CD4-positive, CD25-positive, alpha-beta regulatory T cell (primary cell): ENCODE measurements at regions not wholly inside any gene's neighbourhood (a gene's known extent, or its start where the extent isn't known, plus 50 kb on each side); places are given as distances from the start of the nearest gene placed in this dataset.

Experiments used
- ATAC-seq, 2 donors: fragments of 150-1000 bp; cut with Tn5 transposase; one replicate each; pipeline ENCODE4 v1.10.0; 2021; ENCODE audit warnings: low read depth in 2 of 2, moderate number of reproducible peaks in 2 of 2, moderate library complexity in 1 of 2
- DNase-seq, 3 donors: peaks; one replicate each; pipeline versions ENCODE4 v3.0.0 to v3.0.0-alpha.2; 2012 to 2022; ENCODE audit warnings: mixed read lengths in 1 of 3
- H3K27ac ChIP-seq: one replicate; pipeline ENCODE4 v1.7.0; 2013; ENCODE audit warnings: mild to moderate bottlenecking, low read length; ENCODE audit not compliant: insufficient read depth, poor library complexity, severe bottlenecking
- H3K27me3 ChIP-seq: one replicate; pipeline ENCODE4 v1.7.0; 2013; ENCODE audit warnings: low read length; ENCODE audit not compliant: control insufficient read depth, insufficient read depth
- H3K36me3 ChIP-seq: one replicate; pipeline ENCODE4 v1.7.0; 2013; ENCODE audit warnings: mild to moderate bottlenecking, low read length, moderate library complexity; ENCODE audit not compliant: control insufficient read depth, insufficient read depth
- H3K4me1 ChIP-seq: 2 replicates; pipeline ENCODE4 v1.7.0; 2013; ENCODE audit warnings: mild to moderate bottlenecking, low read length; ENCODE audit not compliant: insufficient read depth, control insufficient read depth, poor library complexity, severe bottlenecking
- H3K4me3 ChIP-seq: one replicate; pipeline ENCODE4 v1.7.0; 2013; ENCODE audit warnings: low read depth, mild to moderate bottlenecking, low read length, moderate library complexity
- H3K9me3 ChIP-seq, 2 experiments: 1 replicate in 1 of 2; 2 replicates in 1 of 2; pipeline ENCODE4 v1.7.0; 2013; ENCODE audit warnings: low read length in 2 of 2, mild to moderate bottlenecking in 1 of 2, moderate library complexity in 1 of 2; ENCODE audit not compliant: control insufficient read depth in 2 of 2
- H3K27ac Mint-ChIP-seq, 3 donors: one replicate each; pipeline ENCODE4 v1.8.0; 2020 to 2022; ENCODE audit warnings: mild to moderate bottlenecking in 3 of 3, mixed read lengths in 3 of 3, moderate library complexity in 2 of 3
- H3K27me3 Mint-ChIP-seq: one replicate; pipeline ENCODE4 v1.8.0; 2022; ENCODE audit warnings: mild to moderate bottlenecking, mixed read lengths
- H3K36me3 Mint-ChIP-seq: one replicate; pipeline ENCODE4 v1.8.0; 2020; ENCODE audit warnings: mixed read lengths
- H3K4me1 Mint-ChIP-seq, 4 donors: one replicate each; pipeline ENCODE4 v1.8.0; 2020 to 2022; ENCODE audit warnings: mixed read lengths in 4 of 4, mild to moderate bottlenecking in 1 of 4
- H3K4me3 Mint-ChIP-seq, 4 donors: one replicate each; pipeline ENCODE4 v1.8.0; 2020 to 2022; ENCODE audit warnings: mild to moderate bottlenecking in 4 of 4, mixed read lengths in 4 of 4, moderate library complexity in 3 of 4
- H3K9me3 Mint-ChIP-seq, 7 donors: one replicate each; pipeline ENCODE4 v1.8.0; 2020 to 2022; ENCODE audit warnings: mixed read lengths in 7 of 7, mild to moderate bottlenecking in 3 of 7, moderate library complexity in 2 of 7

DNA sequence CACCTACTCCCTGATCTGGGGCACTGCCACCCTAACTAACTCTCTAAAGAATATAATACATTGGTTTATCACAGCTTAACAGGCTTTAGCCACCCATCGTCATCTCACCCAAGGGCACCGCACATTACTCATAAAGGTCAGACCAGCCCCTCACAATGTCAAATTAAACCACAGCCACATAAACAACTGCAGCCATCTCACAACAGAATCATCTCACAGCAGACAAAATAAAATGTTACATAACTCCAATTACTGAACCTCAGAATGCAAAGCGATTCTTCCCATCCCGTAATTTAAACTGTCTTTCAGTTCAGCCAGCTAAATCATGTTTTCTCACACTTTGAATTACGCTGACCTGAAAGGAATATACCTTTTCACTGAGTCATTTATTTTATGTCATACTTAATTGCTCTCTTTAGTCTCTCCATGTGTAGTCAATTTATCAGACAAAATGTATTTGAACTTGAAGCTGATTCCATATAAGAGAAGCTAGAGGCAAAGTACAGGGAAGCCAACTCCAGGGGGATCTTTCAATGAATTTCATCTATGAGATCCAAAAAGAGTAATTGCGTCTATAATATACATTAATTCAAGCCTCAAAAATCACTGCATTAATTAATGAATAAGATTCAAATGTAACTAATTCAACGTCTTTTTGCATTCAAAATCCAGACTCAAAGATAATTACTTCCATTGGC, 96.9 kb upstream of the NEBL start:
- Mint-ChIP-seq H3K27me3 (no peaks in the 10 kb centered on the region), H3K27ac (no peak overlapping the region), H3K4me1 (no peaks in the 10 kb centered on the region), H3K9me3 (peaks cover 0 to 4% (median 0%) of the 10 kb centered on the region in 7 donors), H3K36me3 (no peaks in the 10 kb centered on the region), H3K4me3 (no peak overlapping the region)
- no peak overlapping the region for H3K4me3 ChIP-seq
- H3K27me3 ChIP-seq, result no peaks in the 10 kb centered on the region
- H3K4me1 ChIP-seq, result no peaks in the 10 kb centered on the region
- H3K9me3 ChIP-seq, result no peaks in the 10 kb centered on the region
- no peak for DNase-seq
- H3K27ac ChIP-seq, result no peak overlapping the region
- H3K36me3 ChIP-seq, result no peaks in the 10 kb centered on the region
- no peak for ATAC-seq

- no peak overlapping the region for H3K4me3 Mint-ChIP-seq
- Histone ChIP-seq H3K27me3 (no peaks in the 10 kb centered on the region), H3K36me3 (no peaks in the 10 kb centered on the region), H3K9me3 (no peaks in the 10 kb centered on the region), H3K27ac (no peak overlapping the region), H3K4me1 (no peaks in the 10 kb centered on the region), H3K4me3 (no peak overlapping the region)
- no peaks in the 10 kb centered on the region for H3K36me3 Mint-ChIP-seq
- no peak overlapping the region for H3K27ac Mint-ChIP-seq
- no peak for ATAC-seq
- H3K27me3 Mint-ChIP-seq, result no peaks in the 10 kb centered on the region
- peaks cover 0 to 4% (median 2%) of the 10 kb centered on the region in 7 donors for H3K9me3 Mint-ChIP-seq
- H3K4me1 Mint-ChIP-seq, result no peaks in the 10 kb centered on the region
- DNase-seq, result no peak
Observed at GRCh38 chr10:20993389-20993788, 96.3 kb upstream of the NEBL start.

DNA sequence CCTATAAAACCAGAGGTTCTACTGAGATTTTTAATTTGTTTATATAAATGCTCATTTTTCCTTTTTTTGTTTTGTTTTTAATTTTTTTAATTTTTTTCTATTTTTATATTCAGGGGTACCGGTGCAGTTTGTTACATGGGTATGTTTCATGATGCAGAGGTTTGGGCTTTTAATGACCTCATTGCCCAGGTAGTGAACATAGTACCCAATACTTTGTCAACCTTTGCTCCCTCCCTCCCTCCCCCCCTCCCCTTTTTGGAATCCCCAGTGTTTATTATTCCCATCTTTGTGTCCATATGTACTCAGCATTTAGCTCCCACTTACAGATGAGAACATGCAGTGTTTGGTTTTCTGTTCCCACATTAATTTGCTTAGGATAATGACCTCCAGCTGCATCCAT, 94.4 kb upstream of the NEBL start:
- Mint-ChIP-seq H3K4me1 (no peaks in the 10 kb centered on the region), H3K27ac (no peak overlapping the region), H3K4me3 (no peak overlapping the region)

DNA sequence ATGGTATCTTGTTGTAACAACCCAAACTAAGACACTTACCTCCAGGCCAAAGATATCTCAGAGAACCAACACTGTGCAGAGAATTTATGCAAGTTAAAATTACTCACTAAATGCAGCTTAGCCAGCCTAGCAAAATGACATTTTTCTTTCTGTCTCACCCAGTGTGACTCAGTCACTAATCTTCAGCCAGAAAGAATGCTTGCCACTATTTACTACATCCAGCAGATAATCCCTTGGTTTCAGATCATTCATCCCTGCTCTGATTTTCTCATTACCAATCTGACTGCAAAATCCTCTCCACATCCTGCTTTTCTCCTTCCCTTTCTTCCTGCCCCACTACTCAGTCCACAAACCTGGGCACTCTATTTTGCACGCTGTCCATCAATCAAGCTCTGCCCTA, 93.5 kb upstream of the NEBL start:
- Histone ChIP-seq H3K9me3 (no peaks in the 10 kb centered on the region), H3K4me3 (no peak overlapping the region), H3K4me1 (no peaks in the 10 kb centered on the region), H3K27ac (no peak overlapping the region), H3K27me3 (no peaks in the 10 kb centered on the region), H3K36me3 (no peaks in the 10 kb centered on the region)
- Mint-ChIP-seq H3K27me3 (no peaks in the 10 kb centered on the region), H3K4me1 (no peaks in the 10 kb centered on the region), H3K9me3 (peaks cover 0 to 5% (median 1%) of the 10 kb centered on the region in 7 donors), H3K27ac (no peak overlapping the region), H3K36me3 (no peaks in the 10 kb centered on the region), H3K4me3 (no peak overlapping the region)
- ATAC-seq (no peak), DNase-seq (no peak)

More for the DNA sequence above, 94.4 kb upstream of the NEBL start:
- Mint-ChIP-seq H3K36me3 (no peaks in the 10 kb centered on the region), H3K27me3 (no peaks in the 10 kb centered on the region), H3K9me3 (peaks cover 0 to 5% (median 3%) of the 10 kb centered on the region in 7 donors)
- no peaks in the 10 kb centered on the region for H3K9me3 ChIP-seq
- no peak overlapping the region for H3K4me3 ChIP-seq
- no peaks in the 10 kb centered on the region for H3K27me3 ChIP-seq
- H3K4me1 ChIP-seq, result no peaks in the 10 kb centered on the region
- no peak for ATAC-seq
- H3K36me3 ChIP-seq, result no peaks in the 10 kb centered on the region
- no peak for DNase-seq
- H3K27ac ChIP-seq, result no peak overlapping the region

- Mint-ChIP-seq H3K9me3 (peaks cover 0 to 5% (median 1%) of the 10 kb centered on the region in 7 donors), H3K27ac (peak overlapping the region in 1 of 3 donors; percentile 46), H3K4me3 (no peak overlapping the region), H3K27me3 (no peaks in the 10 kb centered on the region), H3K36me3 (no peaks in the 10 kb centered on the region), H3K4me1 (no peaks in the 10 kb centered on the region)
- Histone ChIP-seq H3K4me3 (no peak overlapping the region), H3K4me1 (no peaks in the 10 kb centered on the region), H3K9me3 (no peaks in the 10 kb centered on the region), H3K27me3 (no peaks in the 10 kb centered on the region), H3K36me3 (no peaks in the 10 kb centered on the region), H3K27ac (no peak overlapping the region)
- DNase-seq, result no peak
- ATAC-seq, result no peak
Observed at GRCh38 chr10:20988357-20988983, 91.4 kb upstream of the NEBL start.

DNA sequence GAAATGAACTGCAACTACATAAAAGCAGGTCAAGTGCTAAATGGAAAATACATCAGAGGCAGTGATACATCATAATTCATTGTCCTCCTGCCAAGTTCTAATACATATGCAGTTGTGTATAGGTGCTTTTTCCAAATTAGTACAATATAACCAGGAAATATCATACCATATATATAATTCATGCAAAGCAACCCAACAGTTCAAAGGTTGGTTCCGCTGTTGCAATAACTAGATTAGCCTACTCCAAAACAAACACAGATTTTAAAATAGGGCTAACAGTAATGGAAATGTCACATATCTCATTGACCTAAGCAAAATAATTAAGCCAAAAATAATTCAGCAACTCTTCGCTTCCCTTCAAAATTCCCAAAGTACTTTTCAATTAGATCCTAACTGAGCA, 88.9 kb upstream of the NEBL start:
- no peak overlapping the region for H3K27ac Mint-ChIP-seq
- Histone ChIP-seq H3K27me3 (no peaks in the 10 kb centered on the region), H3K27ac (no peak overlapping the region), H3K9me3 (no peaks in the 10 kb centered on the region), H3K4me1 (no peaks in the 10 kb centered on the region), H3K36me3 (no peaks in the 10 kb centered on the region), H3K4me3 (no peak overlapping the region)
- DNase-seq, result no peak
- H3K27me3 Mint-ChIP-seq, result no peaks in the 10 kb centered on the region
- no peak overlapping the region for H3K4me3 Mint-ChIP-seq
- H3K4me1 Mint-ChIP-seq, result no peaks in the 10 kb centered on the region
- no peaks in the 10 kb centered on the region for H3K36me3 Mint-ChIP-seq
- no peak for ATAC-seq
- H3K9me3 Mint-ChIP-seq, result peaks cover 0 to 5% (median 0%) of the 10 kb centered on the region in 7 donors

GRCh38 chr10:20984662-20985061, 87.6 kb upstream of the NEBL start:
- H3K27ac ChIP-seq, result no peak overlapping the region
- Mint-ChIP-seq H3K36me3 (no peaks in the 10 kb centered on the region), H3K27ac (no peak overlapping the region), H3K9me3 (peaks cover 0 to 5% (median 0%) of the 10 kb centered on the region in 7 donors), H3K4me1 (no peaks in the 10 kb centered on the region), H3K27me3 (no peaks in the 10 kb centered on the region), H3K4me3 (no peak overlapping the region)
- no peak for ATAC-seq
- no peaks in the 10 kb centered on the region for H3K9me3 ChIP-seq
- no peaks in the 10 kb centered on the region for H3K27me3 ChIP-seq
- H3K4me1 ChIP-seq, result no peaks in the 10 kb centered on the region
- no peak for DNase-seq
- H3K36me3 ChIP-seq, result no peaks in the 10 kb centered on the region
- H3K4me3 ChIP-seq, result no peak overlapping the region

- Histone ChIP-seq H3K9me3 (no peaks in the 10 kb centered on the region), H3K4me3 (no peak overlapping the region), H3K27ac (no peak overlapping the region), H3K36me3 (no peaks in the 10 kb centered on the region), H3K4me1 (no peaks in the 10 kb centered on the region), H3K27me3 (no peaks in the 10 kb centered on the region)
- Mint-ChIP-seq H3K4me1 (no peaks in the 10 kb centered on the region), H3K27ac (no peak overlapping the region), H3K27me3 (no peaks in the 10 kb centered on the region), H3K4me3 (no peak overlapping the region), H3K36me3 (no peaks in the 10 kb centered on the region), H3K9me3 (no peaks in the 10 kb centered on the region)
- DNase-seq, result no peak
- ATAC-seq, result no peak
Observed at GRCh38 chr10:20981419-20981953, 84.4 kb upstream of the NEBL start.
